ENCODE measurements at regions not wholly inside any gene's neighbourhood (a gene's known extent, or its start where the extent isn't known, plus 50 kb on each side); places are given as distances from the start of the nearest gene placed in this dataset.

GRCh38 chr11:115710426-115710825, 206.2 kb upstream of the CADM1 start:
- no peak for TF ChIP-seq CTCF (IDR thresholded peaks at IDR 0.05)

GRCh38 chr11:115709297-115709696, 205.1 kb upstream of the CADM1 start:
- H3K27me3 Mint-ChIP-seq (ENCODE audit: low read depth in 3 of 3): peaks cover 14 to 18% (median 17%) of the 10 kb centered on the region in 3 donors
- Histone ChIP-seq H3K9ac (ENCODE audit: insufficient read depth, low read length, poor library complexity, severe bottlenecking) (peak overlapping the region; percentile 52), H4K20me1 (ENCODE audit: insufficient read depth, low read length) (no peaks in the 10 kb centered on the region), H3K79me2 (ENCODE audit: insufficient read depth, low read length) (no peaks in the 10 kb centered on the region), H3K9me3 (replicated peaks in 1 of 2; ENCODE audit: control insufficient read depth in 1 of 2, insufficient read depth in 1 of 2, low read length in 2 of 2) (peaks cover 0 to under 1% of the 10 kb centered on the region in 2 donors), H3K4me1 (ENCODE audit: control insufficient read depth in 1 of 2, insufficient read depth in 2 of 2, low read length in 2 of 2) (peaks cover 67 to 71% of the 10 kb centered on the region in 2 donors), H3K36me3 (replicated peaks in 1 of 2; ENCODE audit: control insufficient read depth in 1 of 2, insufficient read depth in 2 of 2, low read length in 2 of 2) (no peaks in the 10 kb centered on the region), H3K4me3 (replicated peaks in 1 of 3; ENCODE audit: low read depth in 2 of 3, low read length in 3 of 3) (peak overlapping the region in 2 of 3 experiments; percentile 30 to 51), H3K4me2 (replicated peaks; ENCODE audit: extremely low read depth, low read length, poor library complexity, severe bottlenecking) (peak overlapping the region; percentile 60), H3K27ac (ENCODE audit: low read depth in 1 of 2, low read length in 2 of 2) (peak overlapping the region; percentile 14 to 92), H2AFZ (ENCODE audit: insufficient read depth, low read depth, low read length, poor library complexity, severe bottlenecking) (no peak overlapping the region), H3K27me3 (ENCODE audit: control insufficient read depth in 2 of 2, insufficient read depth in 2 of 2, low read length in 2 of 2) (peaks cover 0 to 11% of the 10 kb centered on the region in 2 donors)
- H3K36me3 Mint-ChIP-seq: peaks cover 5 to 18% of the 10 kb centered on the region in 2 donors
- peaks cover 64% of the 10 kb centered on the region for H3K4me1 Mint-ChIP-seq
- intact Hi-C loops (cut with micrococcal nuclease): no loop called here
- 0% methylated on average over 1 of the region's 8 CpGs for WGBS (ENCODE audit: insufficient coverage)
- peak overlapping the region; percentile 63 to 82 for H3K4me3 Mint-ChIP-seq
- TF ChIP-seq CTCF (IDR thresholded peaks at IDR 0.05): no peak
- peak; percentile 93 to 96 (median 95) for DNase-seq
- H3K9me3 Mint-ChIP-seq: peaks cover 0 to 5% (median 3%) of the 10 kb centered on the region in 7 donors
- H3K27ac Mint-ChIP-seq: peak overlapping the region; percentile 92 to 99 (median 95)

More at GRCh38 chr11:115710426-115710825, 206.2 kb upstream of the CADM1 start:
- Histone ChIP-seq H3K27ac (ENCODE audit: low read depth in 1 of 2, low read length in 2 of 2) (peak overlapping the region in 1 of 2 donors; percentile 92), H3K79me2 (ENCODE audit: insufficient read depth, low read length) (no peaks in the 10 kb centered on the region), H3K4me2 (replicated peaks; ENCODE audit: extremely low read depth, low read length, poor library complexity, severe bottlenecking) (no peak overlapping the region), H3K27me3 (ENCODE audit: control insufficient read depth in 2 of 2, insufficient read depth in 2 of 2, low read length in 2 of 2) (peaks cover 0 to 15% of the 10 kb centered on the region in 2 donors), H4K20me1 (ENCODE audit: insufficient read depth, low read length) (no peaks in the 10 kb centered on the region), H3K4me3 (replicated peaks in 1 of 3; ENCODE audit: low read depth in 2 of 3, low read length in 3 of 3) (no peak overlapping the region), H3K9me3 (replicated peaks in 1 of 2; ENCODE audit: control insufficient read depth in 1 of 2, insufficient read depth in 1 of 2, low read length in 2 of 2) (no peaks in the 10 kb centered on the region), H3K36me3 (replicated peaks in 1 of 2; ENCODE audit: control insufficient read depth in 1 of 2, insufficient read depth in 2 of 2, low read length in 2 of 2) (no peaks in the 10 kb centered on the region), H3K4me1 (ENCODE audit: control insufficient read depth in 1 of 2, insufficient read depth in 2 of 2, low read length in 2 of 2) (peaks cover 59 to 64% of the 10 kb centered on the region in 2 donors), H2AFZ (ENCODE audit: insufficient read depth, low read depth, low read length, poor library complexity, severe bottlenecking) (no peak overlapping the region), H3K9ac (ENCODE audit: insufficient read depth, low read length, poor library complexity, severe bottlenecking) (no peak overlapping the region)
- Mint-ChIP-seq H3K27me3 (ENCODE audit: low read depth in 3 of 3) (peaks cover 16 to 26% (median 20%) of the 10 kb centered on the region in 3 donors), H3K4me1 (peaks cover 59% of the 10 kb centered on the region), H3K4me3 (peak overlapping the region in 1 of 2 donors; percentile 46), H3K36me3 (peaks cover 5 to 16% of the 10 kb centered on the region in 2 donors), H3K9me3 (peaks cover 0 to 2% (median 0%) of the 10 kb centered on the region in 7 donors), H3K27ac (peak overlapping the region in 5 of 7 donors; percentile 94 to 99 (median 95))
- intact Hi-C loops (cut with micrococcal nuclease): loop anchor here in 1 of 2 donors (5.0 kb wide), 1 partner anchor 227 kb away; no protein-coding TSS in a partner anchor
- 83% methylated on average over 2 of the region's 5 CpGs for WGBS (ENCODE audit: insufficient coverage)
- no peak for DNase-seq

Measured in CD14-positive monocyte (primary cell).